GM12872 (cell line): ENCODE measurements at regions not wholly inside any gene's neighbourhood (a gene's known extent, or its start where the extent isn't known, plus 50 kb on each side); places are given as distances from the start of the nearest gene placed in this dataset.

ENCODE experiments used
- TF ChIP-seq, protein P1 (sequence below): IDR thresholded peaks from 3 replicates; pipeline ENCODE4 v1.5.1; 2011; ENCODE audit warnings: low read depth, mild to moderate bottlenecking, low read length, moderate library complexity; ENCODE audit not compliant: insufficient read depth

DNA sequence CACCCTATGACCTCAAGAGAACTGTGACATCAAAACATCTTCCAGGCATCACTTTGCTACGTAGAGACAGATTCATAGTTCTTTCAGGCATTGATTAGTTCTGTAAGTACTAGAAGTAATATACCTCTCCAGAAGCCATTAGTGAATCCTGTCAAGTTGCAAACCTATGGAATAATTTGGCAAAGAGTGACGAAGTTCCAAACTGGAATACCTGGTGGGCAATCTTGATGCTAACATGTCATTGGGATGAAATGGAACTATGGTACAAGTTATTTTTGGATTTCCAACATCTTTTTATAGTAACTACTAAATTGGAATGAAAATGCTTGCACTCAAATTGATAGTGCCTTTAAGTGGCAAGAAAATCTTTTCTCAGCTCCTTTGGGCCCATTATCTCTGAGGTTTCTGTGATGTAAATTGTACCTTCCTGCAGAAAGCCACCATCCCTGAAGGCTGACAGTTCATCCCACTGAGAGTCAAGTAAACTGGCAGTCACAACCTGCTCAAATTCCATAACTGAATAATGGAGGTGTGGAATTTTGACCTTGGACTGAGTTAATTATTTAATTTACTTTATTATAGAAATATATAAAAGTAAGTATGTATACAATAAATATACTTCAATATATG is 435.5 kb downstream of the DTWD2 start:
- TF ChIP-seq, protein P1, sequence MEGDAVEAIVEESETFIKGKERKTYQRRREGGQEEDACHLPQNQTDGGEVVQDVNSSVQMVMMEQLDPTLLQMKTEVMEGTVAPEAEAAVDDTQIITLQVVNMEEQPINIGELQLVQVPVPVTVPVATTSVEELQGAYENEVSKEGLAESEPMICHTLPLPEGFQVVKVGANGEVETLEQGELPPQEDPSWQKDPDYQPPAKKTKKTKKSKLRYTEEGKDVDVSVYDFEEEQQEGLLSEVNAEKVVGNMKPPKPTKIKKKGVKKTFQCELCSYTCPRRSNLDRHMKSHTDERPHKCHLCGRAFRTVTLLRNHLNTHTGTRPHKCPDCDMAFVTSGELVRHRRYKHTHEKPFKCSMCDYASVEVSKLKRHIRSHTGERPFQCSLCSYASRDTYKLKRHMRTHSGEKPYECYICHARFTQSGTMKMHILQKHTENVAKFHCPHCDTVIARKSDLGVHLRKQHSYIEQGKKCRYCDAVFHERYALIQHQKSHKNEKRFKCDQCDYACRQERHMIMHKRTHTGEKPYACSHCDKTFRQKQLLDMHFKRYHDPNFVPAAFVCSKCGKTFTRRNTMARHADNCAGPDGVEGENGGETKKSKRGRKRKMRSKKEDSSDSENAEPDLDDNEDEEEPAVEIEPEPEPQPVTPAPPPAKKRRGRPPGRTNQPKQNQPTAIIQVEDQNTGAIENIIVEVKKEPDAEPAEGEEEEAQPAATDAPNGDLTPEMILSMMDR: no peak

DNA sequence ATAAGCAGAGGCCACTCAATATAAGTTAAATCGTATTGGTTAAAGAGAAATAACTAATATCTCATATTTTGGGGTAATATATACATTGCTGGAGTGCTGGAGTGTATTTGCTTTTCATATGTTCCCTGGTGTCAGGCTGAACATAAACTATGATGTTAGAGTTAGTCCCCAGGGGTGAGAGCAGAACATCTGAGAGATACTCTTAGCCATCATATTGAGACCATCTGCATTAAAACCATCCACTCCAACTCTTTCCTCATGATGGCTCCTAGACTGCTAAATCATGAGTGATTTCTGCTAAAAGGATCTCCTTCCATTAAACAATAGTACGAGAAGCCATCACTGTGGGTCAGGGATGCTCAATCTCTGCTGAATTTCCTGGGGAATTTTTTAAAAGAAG is 436.2 kb downstream of the DTWD2 start:
- TF ChIP-seq, protein P1: no peak

DNA sequence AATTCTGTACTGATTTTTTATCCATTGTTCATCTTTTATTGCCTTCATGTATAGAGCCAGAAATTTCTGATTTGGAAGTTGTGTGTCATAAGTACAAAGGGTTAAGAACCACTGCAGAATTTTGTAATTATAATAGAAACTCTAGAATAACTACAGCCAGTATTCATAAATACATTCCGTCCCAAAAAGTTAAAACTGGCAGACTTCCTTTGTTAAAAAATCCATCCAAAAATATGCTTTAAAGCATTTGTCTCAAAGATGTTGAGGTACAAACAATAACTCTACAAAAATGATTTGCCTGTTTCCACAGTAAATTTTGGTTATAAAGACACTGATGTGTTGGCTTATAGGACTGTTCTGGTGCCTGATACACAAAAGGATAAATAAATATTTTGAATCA is 436.6 kb downstream of the DTWD2 start:
- TF ChIP-seq, protein P1: no peak

DNA sequence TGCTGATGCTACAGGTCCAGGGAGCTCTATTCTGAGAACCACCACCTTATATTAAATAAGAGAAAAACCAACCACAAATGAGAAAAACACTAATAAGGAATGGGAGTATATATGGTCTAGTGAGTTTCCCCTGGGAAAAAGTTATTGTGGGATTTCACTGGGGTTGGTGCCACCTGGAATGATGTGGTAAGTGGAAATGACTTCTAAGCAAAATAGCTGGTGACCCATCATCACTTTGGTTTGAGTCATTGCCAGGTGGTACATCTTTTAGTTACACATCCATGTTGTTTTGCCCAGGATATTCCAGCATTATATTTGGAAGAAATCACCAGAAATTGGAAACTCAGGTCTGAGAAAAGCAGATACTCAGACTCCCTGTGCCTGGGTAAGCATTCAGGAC is 437.3 kb downstream of the DTWD2 start:
- TF ChIP-seq, protein P1: no peak

DNA sequence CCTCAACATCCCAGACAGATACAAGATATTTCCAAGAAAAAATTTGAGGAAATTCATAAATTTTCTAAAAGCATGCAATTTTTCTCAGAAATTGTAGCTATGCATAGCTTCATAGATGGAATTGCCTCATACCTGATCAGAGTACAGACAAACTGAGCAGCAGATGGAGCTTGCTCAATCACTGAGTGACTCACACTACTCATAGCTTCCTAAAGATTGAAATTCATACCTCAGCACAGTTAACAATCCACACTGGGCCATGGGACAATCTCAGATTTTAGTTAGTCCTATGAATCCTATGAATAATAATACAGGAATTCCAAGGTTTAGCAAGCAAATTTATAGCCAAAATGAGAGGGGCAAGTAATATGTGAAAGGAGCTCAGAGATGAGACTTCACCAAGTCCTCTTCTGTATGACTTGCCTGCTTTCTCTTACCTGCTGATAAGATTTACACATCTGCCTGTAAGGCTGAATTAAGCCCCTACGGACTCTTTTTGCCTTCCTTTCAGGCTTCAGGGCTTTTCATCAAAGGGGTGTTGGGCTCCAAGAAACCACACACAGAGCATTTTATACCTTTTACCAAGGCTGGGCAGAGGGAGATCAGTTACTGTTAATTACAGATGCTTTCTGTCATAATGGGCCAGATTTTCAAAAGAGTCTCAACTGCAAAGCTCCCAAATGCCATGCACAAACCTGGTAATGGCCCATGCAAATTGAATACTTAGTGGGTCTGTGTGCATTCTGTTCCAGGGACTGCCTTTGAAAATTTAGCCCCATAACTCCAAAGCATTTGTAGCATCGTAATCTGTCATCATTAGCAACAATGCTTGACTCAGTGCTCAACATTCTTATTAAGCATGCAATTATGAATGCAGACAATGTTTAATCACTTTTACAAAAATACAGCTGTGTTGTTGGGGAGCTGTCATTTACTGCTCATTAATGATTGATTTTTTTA is 439.3 kb downstream of the DTWD2 start:
- TF ChIP-seq, protein P1: no peak

DNA sequence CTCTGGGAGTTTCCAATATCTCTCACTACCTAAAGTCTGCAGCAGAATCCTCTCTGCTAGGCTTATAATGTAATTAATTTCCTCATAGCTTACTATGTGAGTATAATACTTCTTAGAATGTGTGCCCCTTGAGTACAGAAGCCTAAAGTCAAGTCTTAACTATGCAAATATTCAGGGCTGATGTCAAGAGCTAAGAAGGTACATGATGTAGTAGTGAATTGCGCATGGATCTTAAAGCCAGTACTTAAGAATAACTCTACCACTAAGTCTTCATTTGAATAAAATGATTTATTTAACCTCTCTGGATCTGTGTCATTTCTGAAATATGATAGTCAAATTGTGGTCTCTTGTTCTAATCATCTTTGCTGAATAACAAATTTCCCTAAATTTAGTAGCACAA is 442.9 kb downstream of the DTWD2 start:
- TF ChIP-seq, protein P1: no peak

DNA sequence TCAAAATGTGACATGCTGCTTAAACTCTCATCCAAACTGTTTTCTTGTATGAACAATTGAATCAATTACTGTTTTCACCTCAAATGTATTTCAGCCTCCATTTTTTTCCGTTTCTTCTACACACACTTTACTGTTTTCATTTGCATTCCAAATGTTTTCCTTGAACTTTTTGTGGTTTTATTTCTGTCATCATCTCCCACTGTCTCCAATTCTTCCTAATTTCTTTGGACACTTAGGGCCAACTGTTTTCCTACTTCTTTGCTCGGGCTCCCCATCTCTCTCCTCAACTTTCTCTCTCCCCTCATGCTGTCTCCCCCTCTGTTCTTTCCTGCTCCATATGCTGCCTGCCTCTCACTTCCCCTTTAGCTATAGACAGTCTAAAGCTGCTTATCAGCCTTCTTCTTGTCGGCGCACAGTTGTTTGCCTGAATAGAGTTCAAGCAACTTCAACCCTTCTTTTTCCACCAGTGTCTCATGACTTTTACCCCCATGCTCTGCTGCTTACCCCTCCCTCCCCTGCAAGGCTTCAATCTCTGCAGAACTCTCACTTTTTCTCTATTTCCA is 443.4 kb downstream of the DTWD2 start:
- TF ChIP-seq, protein P1: no peak
